ENCODE measurements at regions not wholly inside any gene's neighbourhood (a gene's known extent, or its start where the extent isn't known, plus 50 kb on each side); places are given as distances from the start of the nearest gene placed in this dataset.

- TF ChIP-seq EP300 (IDR thresholded peaks at IDR 0.05; ENCODE audit: borderline replicate concordance in 1 of 2, low read depth in 1 of 2, low read length in 1 of 2) = no peak
- TF ChIP-seq CTCF (IDR thresholded peaks at IDR 0.05) = no peak
- no peak for TF ChIP-seq POLR2AphosphoS5 (IDR thresholded peaks at IDR 0.05; ENCODE audit: low read depth, low read length)
- TF ChIP-seq ELF1 (IDR thresholded peaks at IDR 0.05) = no peak
- TF ChIP-seq ZBTB33 (IDR thresholded peaks at IDR 0.05; ENCODE audit: borderline replicate concordance, low read depth) = no peak
- TF ChIP-seq FOXJ3 (CRISPR knock-in tag; IDR thresholded peaks at IDR 0.05) = no peak
- TF ChIP-seq FOXM1 (IDR thresholded peaks at IDR 0.05; ENCODE audit: low read depth) = no peak
- TF ChIP-seq RCOR1 (IDR thresholded peaks at IDR 0.05; ENCODE audit: low read length) = no peak
- no peak for TF ChIP-seq YY1 (IDR thresholded peaks at IDR 0.05; ENCODE audit: low read depth)
- no peak for TF ChIP-seq SIN3A (IDR thresholded peaks at IDR 0.05; ENCODE audit: borderline replicate concordance, low read depth, low read length)
Observed at GRCh38 chr15:79721256-79721655, 175.6 kb downstream of the MTHFS start.
